ENCODE measurements at regions not wholly inside any gene's neighbourhood (a gene's known extent, or its start where the extent isn't known, plus 50 kb on each side); places are given as distances from the start of the nearest gene placed in this dataset.

- H3K9me3 ChIP-seq (ENCODE audit: insufficient read depth, low read length, severe bottlenecking), result no peaks in the 10 kb centered on the region
- no peak overlapping the region for H3K4me3 ChIP-seq (ENCODE audit: low read depth in 1 of 2, low read length in 2 of 2)
- H3K9ac ChIP-seq (ENCODE audit: low read depth, low read length), result no peak overlapping the region
- no peaks in the 10 kb centered on the region for H4K20me1 ChIP-seq (ENCODE audit: insufficient read depth, low read length)
- no peak overlapping the region for H2AFZ ChIP-seq (ENCODE audit: low read depth, low read length)
- no peaks in the 10 kb centered on the region for H3K79me2 ChIP-seq (ENCODE audit: insufficient read depth, low read length)
- DNase-seq (no peak), ATAC-seq (ENCODE audit: insufficient read depth, low read depth) (no peak)
- H3K27ac ChIP-seq (ENCODE audit: low read length), result no peak overlapping the region
- H3K27me3 ChIP-seq (ENCODE audit: insufficient read depth, low read length, poor library complexity), result no peaks in the 10 kb centered on the region
- H3K4me1 ChIP-seq (ENCODE audit: insufficient read depth, low read length), result no peaks in the 10 kb centered on the region
- TF ChIP-seq EZH2 (IDR thresholded peaks at IDR 0.05; ENCODE audit: borderline replicate concordance, low read depth, low read length, severe bottlenecking) (no peak), CTCF (IDR thresholded peaks at IDR 0.05; ENCODE audit: borderline replicate concordance, extremely low read depth, low read length, poor library complexity, severe bottlenecking) (no peak)
- no peaks in the 10 kb centered on the region for H3K36me3 ChIP-seq (ENCODE audit: insufficient read depth, low read length)
- no peak overlapping the region for H3K4me2 ChIP-seq (ENCODE audit: insufficient read depth, low read length)
Observed at GRCh38 chr2:139409212-139409611, 629.0 kb upstream of the NXPH2 start.

DNA sequence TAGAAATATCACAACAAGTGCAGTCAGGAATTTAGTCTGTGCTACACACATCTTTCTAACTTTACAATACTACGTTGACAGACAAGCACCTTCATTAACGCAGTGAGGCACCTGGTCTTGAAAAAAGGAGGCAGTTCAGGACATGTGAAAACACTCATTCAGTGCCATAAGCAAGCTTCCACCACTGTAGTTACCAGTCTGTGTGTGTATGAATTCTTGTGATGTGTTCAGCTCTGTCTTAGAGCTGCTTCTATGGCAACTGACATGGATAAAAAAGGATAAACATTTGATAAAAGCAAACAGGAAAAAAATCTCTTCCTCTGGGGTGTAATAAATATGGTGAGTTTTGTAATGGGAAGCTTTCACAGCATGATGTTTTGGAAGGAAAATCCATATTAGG, 623.8 kb upstream of the NXPH2 start:
- no peak overlapping the region for H3K9ac ChIP-seq (ENCODE audit: low read depth, low read length)
- no peak overlapping the region for H3K4me2 ChIP-seq (ENCODE audit: insufficient read depth, low read length)
- DNase-seq (no peak), ATAC-seq (ENCODE audit: insufficient read depth, low read depth) (no peak)
- no peak overlapping the region for H3K4me3 ChIP-seq (ENCODE audit: low read depth in 1 of 2, low read length in 2 of 2)
- no peaks in the 10 kb centered on the region for H3K27me3 ChIP-seq (ENCODE audit: insufficient read depth, low read length, poor library complexity)
- H3K9me3 ChIP-seq (ENCODE audit: insufficient read depth, low read length, severe bottlenecking), result no peaks in the 10 kb centered on the region
- no peak overlapping the region for H2AFZ ChIP-seq (ENCODE audit: low read depth, low read length)
- no peaks in the 10 kb centered on the region for H3K36me3 ChIP-seq (ENCODE audit: insufficient read depth, low read length)
- no peak for TF ChIP-seq CTCF (IDR thresholded peaks at IDR 0.05; ENCODE audit: borderline replicate concordance, extremely low read depth, low read length, poor library complexity, severe bottlenecking)
- TF ChIP-seq EZH2 (IDR thresholded peaks at IDR 0.05; ENCODE audit: borderline replicate concordance, low read depth, low read length, severe bottlenecking), result no peak
- no peaks in the 10 kb centered on the region for H4K20me1 ChIP-seq (ENCODE audit: insufficient read depth, low read length)
- H3K27ac ChIP-seq (ENCODE audit: low read length), result no peak overlapping the region
- H3K4me1 ChIP-seq (ENCODE audit: insufficient read depth, low read length), result no peaks in the 10 kb centered on the region
- H3K79me2 ChIP-seq (ENCODE audit: insufficient read depth, low read length), result no peaks in the 10 kb centered on the region

GRCh38 chr2:139394801-139395200, 614.6 kb upstream of the NXPH2 start:
- H3K79me2 ChIP-seq (ENCODE audit: insufficient read depth, low read length), result no peaks in the 10 kb centered on the region
- no peak overlapping the region for H2AFZ ChIP-seq (ENCODE audit: low read depth, low read length)
- DNase-seq, result no peak
- TF ChIP-seq EZH2 (IDR thresholded peaks at IDR 0.05; ENCODE audit: borderline replicate concordance, low read depth, low read length, severe bottlenecking), result no peak
- no peak overlapping the region for H3K4me2 ChIP-seq (ENCODE audit: insufficient read depth, low read length)
- H3K36me3 ChIP-seq (ENCODE audit: insufficient read depth, low read length), result no peaks in the 10 kb centered on the region
- no peaks in the 10 kb centered on the region for H3K9me3 ChIP-seq (ENCODE audit: insufficient read depth, low read length, severe bottlenecking)
- no peak overlapping the region for H3K4me3 ChIP-seq (ENCODE audit: low read depth in 1 of 2, low read length in 2 of 2)
- H3K9ac ChIP-seq (ENCODE audit: low read depth, low read length), result no peak overlapping the region
- ATAC-seq (ENCODE audit: insufficient read depth, low read depth), result no peak
- H3K4me1 ChIP-seq (ENCODE audit: insufficient read depth, low read length), result no peaks in the 10 kb centered on the region
- H4K20me1 ChIP-seq (ENCODE audit: insufficient read depth, low read length), result no peaks in the 10 kb centered on the region
- no peak overlapping the region for H3K27ac ChIP-seq (ENCODE audit: low read length)
- no peaks in the 10 kb centered on the region for H3K27me3 ChIP-seq (ENCODE audit: insufficient read depth, low read length, poor library complexity)

- H2AFZ ChIP-seq (ENCODE audit: low read depth, low read length), result no peak overlapping the region
- no peaks in the 10 kb centered on the region for H4K20me1 ChIP-seq (ENCODE audit: insufficient read depth, low read length)
- no peak for ATAC-seq (ENCODE audit: insufficient read depth, low read depth)
- H3K4me1 ChIP-seq (ENCODE audit: insufficient read depth, low read length), result no peaks in the 10 kb centered on the region
- no peak for TF ChIP-seq CTCF (IDR thresholded peaks at IDR 0.05; ENCODE audit: borderline replicate concordance, extremely low read depth, low read length, poor library complexity, severe bottlenecking)
- no peak for TF ChIP-seq EZH2 (IDR thresholded peaks at IDR 0.05; ENCODE audit: borderline replicate concordance, low read depth, low read length, severe bottlenecking)
- H3K27me3 ChIP-seq (ENCODE audit: insufficient read depth, low read length, poor library complexity), result no peaks in the 10 kb centered on the region
- DNase-seq, result no peak
- no peaks in the 10 kb centered on the region for H3K79me2 ChIP-seq (ENCODE audit: insufficient read depth, low read length)
- no peaks in the 10 kb centered on the region for H3K36me3 ChIP-seq (ENCODE audit: insufficient read depth, low read length)
- no peak overlapping the region for H3K4me3 ChIP-seq (ENCODE audit: low read depth in 1 of 2, low read length in 2 of 2)
- H3K4me2 ChIP-seq (ENCODE audit: insufficient read depth, low read length), result no peak overlapping the region
- no peak overlapping the region for H3K9ac ChIP-seq (ENCODE audit: low read depth, low read length)
- H3K9me3 ChIP-seq (ENCODE audit: insufficient read depth, low read length, severe bottlenecking), result no peaks in the 10 kb centered on the region
- no peak overlapping the region for H3K27ac ChIP-seq (ENCODE audit: low read length)
Observed at GRCh38 chr2:139389391-139389790, 609.2 kb upstream of the NXPH2 start.

All from DND-41 (cell line).